Endodermal cell (in vitro differentiated cells): ENCODE measurements at regions not wholly inside any gene's neighbourhood (a gene's known extent, or its start where the extent isn't known, plus 50 kb on each side); places are given as distances from the start of the nearest gene placed in this dataset.
"Not testable (repeated sequence)": the region's sequence is repeated elsewhere in the genome, so short reads cannot be mapped to it uniquely, and the experiment has no call there.

Experiments used
- DNase-seq: peaks from one replicate; pipeline ENCODE4 v3.0.0-alpha.2; 2017
- H3K27ac ChIP-seq: 2 replicates; pipeline ENCODE4 v1.5.1; 2013; ENCODE audit warnings: mild to moderate bottlenecking, low read depth, low read length, moderate library complexity
- H3K27me3 ChIP-seq: 2 replicates; pipeline ENCODE4 v1.6.1; 2013; ENCODE audit warnings: mild to moderate bottlenecking, low read length, moderate library complexity; ENCODE audit not compliant: insufficient read depth, control insufficient read depth, poor library complexity, severe bottlenecking
- H3K36me3 ChIP-seq: 2 replicates; pipeline ENCODE4 v1.7.0; 2013; ENCODE audit warnings: mild to moderate bottlenecking, low read length, moderate library complexity; ENCODE audit not compliant: control insufficient read depth, insufficient read depth
- H3K4me1 ChIP-seq: one replicate; pipeline ENCODE4 v1.7.0; 2013; ENCODE audit warnings: low read length; ENCODE audit not compliant: control insufficient read depth, insufficient read depth
- H3K4me3 ChIP-seq: 2 replicates; pipeline ENCODE4 v1.5.1; 2013; ENCODE audit warnings: mild to moderate bottlenecking, low read length, moderate library complexity
- H3K9ac ChIP-seq: 2 replicates; pipeline ENCODE4 v1.6.1; 2013; ENCODE audit warnings: mild to moderate bottlenecking, low read length, moderate library complexity; ENCODE audit not compliant: poor library complexity, severe bottlenecking; ENCODE audit errors: extremely low read depth
- H3K9me3 ChIP-seq: 2 replicates; pipeline ENCODE4 v1.6.1; 2013; ENCODE audit warnings: mild to moderate bottlenecking, low read length, moderate library complexity; ENCODE audit not compliant: control insufficient read depth
- H3K27ac Mint-ChIP-seq: 2 replicates; pipeline ENCODE4 v1.8.0; 2020; ENCODE audit warnings: mixed read lengths
- H3K27me3 Mint-ChIP-seq: 2 replicates; pipeline ENCODE4 v1.8.0; 2021; ENCODE audit warnings: mild to moderate bottlenecking, mixed read lengths; ENCODE audit not compliant: insufficient read depth
- H3K36me3 Mint-ChIP-seq: 2 replicates; pipeline ENCODE4 v1.8.0; 2020; ENCODE audit warnings: low read depth, mixed read lengths
- H3K4me1 Mint-ChIP-seq: 2 replicates; pipeline ENCODE4 v1.8.0; 2020; ENCODE audit warnings: mixed read lengths
- H3K4me3 Mint-ChIP-seq: 2 replicates; pipeline ENCODE4 v1.8.0; 2020; ENCODE audit warnings: mild to moderate bottlenecking, moderate library complexity, mixed read lengths
- H3K9me3 Mint-ChIP-seq: 2 replicates; pipeline ENCODE4 v1.8.0; 2020; ENCODE audit warnings: mild to moderate bottlenecking, mixed read lengths
- WGBS, 2 experiments: methylation state at CpG; one replicate each; pipeline versions ENCODE4 v1.1.5 to v1.1.7; 2013; ENCODE audit warnings: missing lambda C conversion rate in 2 of 2, mixed read lengths in 1 of 2; ENCODE audit not compliant: insufficient coverage in 1 of 2, insufficient read length in 1 of 2; 5-methylcytosine and 5-hydroxymethylcytosine counted together
- TF ChIP-seq, protein P1 (sequence below): fragments of 200-600 bp; sonication (generic); conservative IDR thresholded peaks from 2 replicates; pipeline ENCODE4 v1.5.0; 2021; ENCODE audit warnings: antibody characterized with exemption, mild to moderate bottlenecking

GRCh38 chrX:127702527-127702926, 349.7 kb downstream of the ACTRT1 start:
- H3K27ac Mint-ChIP-seq, result no peak overlapping the region
- H3K36me3 Mint-ChIP-seq, result no peaks in the 10 kb centered on the region
- Histone ChIP-seq H3K27me3 (no peaks in the 10 kb centered on the region), H3K4me3 (no peak overlapping the region), H3K4me1 (no peaks in the 10 kb centered on the region), H3K9me3 (no peaks in the 10 kb centered on the region), H3K9ac (no peak overlapping the region), H3K36me3 (no peaks in the 10 kb centered on the region), H3K27ac (no peak overlapping the region)
- no peak for DNase-seq
- no peaks in the 10 kb centered on the region for H3K27me3 Mint-ChIP-seq
- H3K4me3 Mint-ChIP-seq, result no peak overlapping the region
- WGBS, 2 experiments, result 88% methylated on average over 1 of the region's 2 CpGs; no CpG with 5 or more reads in 1 of the 2 experiments
- H3K4me1 Mint-ChIP-seq, result no peaks in the 10 kb centered on the region
- H3K9me3 Mint-ChIP-seq, result peaks cover 12% of the 10 kb centered on the region
- TF ChIP-seq, protein P1, sequence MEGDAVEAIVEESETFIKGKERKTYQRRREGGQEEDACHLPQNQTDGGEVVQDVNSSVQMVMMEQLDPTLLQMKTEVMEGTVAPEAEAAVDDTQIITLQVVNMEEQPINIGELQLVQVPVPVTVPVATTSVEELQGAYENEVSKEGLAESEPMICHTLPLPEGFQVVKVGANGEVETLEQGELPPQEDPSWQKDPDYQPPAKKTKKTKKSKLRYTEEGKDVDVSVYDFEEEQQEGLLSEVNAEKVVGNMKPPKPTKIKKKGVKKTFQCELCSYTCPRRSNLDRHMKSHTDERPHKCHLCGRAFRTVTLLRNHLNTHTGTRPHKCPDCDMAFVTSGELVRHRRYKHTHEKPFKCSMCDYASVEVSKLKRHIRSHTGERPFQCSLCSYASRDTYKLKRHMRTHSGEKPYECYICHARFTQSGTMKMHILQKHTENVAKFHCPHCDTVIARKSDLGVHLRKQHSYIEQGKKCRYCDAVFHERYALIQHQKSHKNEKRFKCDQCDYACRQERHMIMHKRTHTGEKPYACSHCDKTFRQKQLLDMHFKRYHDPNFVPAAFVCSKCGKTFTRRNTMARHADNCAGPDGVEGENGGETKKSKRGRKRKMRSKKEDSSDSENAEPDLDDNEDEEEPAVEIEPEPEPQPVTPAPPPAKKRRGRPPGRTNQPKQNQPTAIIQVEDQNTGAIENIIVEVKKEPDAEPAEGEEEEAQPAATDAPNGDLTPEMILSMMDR, result no peak

GRCh38 chrX:127662942-127663341, 389.3 kb downstream of the ACTRT1 start:
- H3K4me1 ChIP-seq, H3K9me3 ChIP-seq, H3K36me3 Mint-ChIP-seq, DNase-seq, H3K27ac Mint-ChIP-seq, H3K27me3 ChIP-seq, H3K27me3 Mint-ChIP-seq, H3K4me3 ChIP-seq, H3K9ac ChIP-seq, H3K4me1 Mint-ChIP-seq, H3K36me3 ChIP-seq, H3K4me3 Mint-ChIP-seq, H3K27ac ChIP-seq: not testable (repeated sequence)
- H3K9me3 Mint-ChIP-seq, result peaks cover 48% of the 10 kb centered on the region
- WGBS, 2 experiments, result 95% methylated on average over 21 of the region's 32 CpGs; no CpG with 5 or more reads in 1 of the 2 experiments

DNA sequence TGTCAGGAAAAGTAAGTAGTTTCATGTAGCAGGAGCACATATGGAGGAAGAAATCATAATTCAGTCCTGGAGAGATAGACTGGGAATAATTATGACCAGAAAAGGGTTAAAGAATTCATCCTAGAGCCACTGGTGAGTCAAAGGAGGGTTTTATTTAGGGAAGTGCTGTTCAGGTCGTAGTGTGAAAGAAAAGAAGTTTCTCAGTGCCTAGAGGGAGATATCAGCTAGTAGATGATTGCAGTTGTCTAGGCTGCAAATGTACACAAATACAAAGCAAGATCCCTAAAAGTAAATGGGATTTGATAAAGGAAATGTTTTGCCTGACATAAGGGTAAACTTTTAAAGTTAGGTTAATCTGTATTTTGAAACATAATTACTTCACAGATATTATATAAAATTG, 403.2 kb downstream of the ACTRT1 start:
- no peak overlapping the region for H3K4me3 ChIP-seq
- TF ChIP-seq, protein P1, result no peak
- H3K4me1 ChIP-seq, result no peaks in the 10 kb centered on the region
- Mint-ChIP-seq H3K4me1 (no peaks in the 10 kb centered on the region), H3K4me3 (no peak overlapping the region), H3K36me3 (no peaks in the 10 kb centered on the region), H3K27ac (no peak overlapping the region), H3K27me3 (no peaks in the 10 kb centered on the region), H3K9me3 (peaks cover 34% of the 10 kb centered on the region)
- H3K27ac ChIP-seq, result no peak overlapping the region
- 60% methylated on average over 1 of the region's 1 CpG; no CpG with 5 or more reads in 1 of the 2 experiments for WGBS, 2 experiments
- no peaks in the 10 kb centered on the region for H3K36me3 ChIP-seq
- no peak overlapping the region for H3K9ac ChIP-seq
- DNase-seq, result no peak
- H3K9me3 ChIP-seq, result no peaks in the 10 kb centered on the region
- no peaks in the 10 kb centered on the region for H3K27me3 ChIP-seq

DNA sequence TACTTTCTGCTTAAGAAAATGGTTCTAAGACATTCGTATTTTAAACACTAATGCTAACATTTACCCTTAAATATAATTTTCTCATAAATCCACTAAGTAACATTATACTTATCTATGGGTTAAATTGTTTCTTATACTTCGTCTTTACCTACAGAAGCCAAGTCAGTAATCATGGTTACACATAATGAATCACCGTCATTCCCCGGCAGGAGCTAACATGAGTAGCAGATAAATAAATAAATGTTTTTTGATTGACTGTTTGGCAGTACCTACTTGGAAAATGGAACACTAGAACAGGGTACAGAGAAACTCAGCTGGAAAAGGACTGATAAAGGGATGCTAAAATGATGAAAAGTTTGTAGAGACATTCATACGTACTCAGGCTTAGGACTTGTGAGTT, 430.4 kb downstream of the ACTRT1 start:
- TF ChIP-seq, protein P1, result no peak
- DNase-seq, result no peak
- no peaks in the 10 kb centered on the region for H3K36me3 ChIP-seq

More for the DNA sequence above, 430.4 kb downstream of the ACTRT1 start:
- Mint-ChIP-seq H3K4me3 (no peak overlapping the region), H3K27ac (no peak overlapping the region), H3K27me3 (no peaks in the 10 kb centered on the region), H3K36me3 (no peaks in the 10 kb centered on the region), H3K9me3 (peaks cover 33% of the 10 kb centered on the region), H3K4me1 (no peaks in the 10 kb centered on the region)
- H3K9ac ChIP-seq, result no peak overlapping the region
- 100% methylated on average over 2 to 3 of the region's 5 CpGs for WGBS, 2 experiments
- H3K27me3 ChIP-seq, result no peaks in the 10 kb centered on the region
- H3K4me1 ChIP-seq, result no peaks in the 10 kb centered on the region
- no peaks in the 10 kb centered on the region for H3K9me3 ChIP-seq
- H3K4me3 ChIP-seq, result no peak overlapping the region
- no peak overlapping the region for H3K27ac ChIP-seq
